SK-N-SH (cell line): ENCODE measurements at regions not wholly inside any gene's neighbourhood (a gene's known extent, or its start where the extent isn't known, plus 50 kb on each side); places are given as distances from the start of the nearest gene placed in this dataset.

Source experiments
- CTCF ChIA-PET: fragments of 300-600, 350-600 bp; formaldehyde crosslinking; extraction: SDS; loops from one replicate; lab custom pipeline; 2021; lab: Yijun Ruan, JAX
- POLR2A ChIA-PET: fragments of 350-600 bp; sonication (Branson Sonifier 250); formaldehyde crosslinking; extraction: SDS; loops from one replicate; lab custom pipeline; 2020; ENCODE audit warnings: antibody characterized with exemption, inconsistent platforms; lab: Yijun Ruan, JAX
- DNase-seq: peaks from one replicate; pipeline ENCODE4 v3.0.0; 2012
- H2AFZ ChIP-seq: fragments of 200-600 bp; sonication (generic); 2 replicates; pipeline ENCODE4 v1.8.1; 2016; ENCODE audit warnings: antibody characterized with exemption, mild to moderate bottlenecking, low read depth
- H3F3A ChIP-seq: fragments of 200-600 bp; sonication (generic); replicated peaks from 2 replicates; pipeline ENCODE3; 2016; ENCODE audit warnings: antibody characterized with exemption, mild to moderate bottlenecking; ENCODE audit not compliant: insufficient read depth
- H3K27ac ChIP-seq, 2 experiments: fragments of 200-500 bp in 1 of 2; fragments of 200-600 bp in 1 of 2; sonication (Bioruptor generic) in 1 of 2; sonication (generic), shearing (Covaris generic) in 1 of 2; 2 replicates each; pipeline versions ENCODE4 v1.5.1 to v1.6.1; 2014 to 2016; ENCODE audit warnings: low read depth in 2 of 2, inconsistent platforms in 1 of 2, low read length in 1 of 2, mild to moderate bottlenecking in 1 of 2, mixed read lengths in 1 of 2
- H3K27me3 ChIP-seq: fragments of 200-600 bp; sonication (generic), shearing (Covaris generic); 2 replicates; pipeline ENCODE4 v1.6.1; 2016; ENCODE audit warnings: mixed run types; ENCODE audit not compliant: insufficient read depth
- H3K36me3 ChIP-seq, 2 experiments: fragments of 200-500 bp in 1 of 2; fragments of 200-600 bp in 1 of 2; sonication (Bioruptor generic) in 1 of 2; sonication (generic) in 1 of 2; replicated peaks in 1 of 2; 2 replicates each; pipeline versions ENCODE3 to v1.5.1; 2014 to 2016; ENCODE audit warnings: low read length in 1 of 2, mild to moderate bottlenecking in 1 of 2; ENCODE audit not compliant: insufficient read depth in 2 of 2, control insufficient read depth in 1 of 2
- H3K4me1 ChIP-seq, 2 experiments: fragments of 200-500 bp in 1 of 2; fragments of 200-600 bp in 1 of 2; sonication (Bioruptor generic) in 1 of 2; sonication (generic), shearing (Covaris generic) in 1 of 2; 2 replicates each; pipeline versions ENCODE4 v1.5.1 to v1.6.1; 2014 to 2016; ENCODE audit warnings: low read depth in 1 of 2, low read length in 1 of 2, mixed run types in 1 of 2; ENCODE audit not compliant: insufficient read depth in 2 of 2, control insufficient read depth in 1 of 2
- H3K4me2 ChIP-seq: fragments of 200-600 bp; sonication (generic), shearing (Covaris generic); 2 replicates; pipeline ENCODE4 v1.6.1; 2017; ENCODE audit warnings: mixed run types
- H3K4me3 ChIP-seq, 2 experiments: fragments of 200-500 bp in 1 of 2; fragments of 200-600 bp in 1 of 2; sonication (Bioruptor generic) in 1 of 2; sonication (generic), shearing (Covaris generic) in 1 of 2; 2 replicates each; pipeline versions ENCODE4 v1.5.1 to v1.8.1; 2014 to 2016; ENCODE audit warnings: low read depth in 2 of 2, inconsistent platforms in 1 of 2, low read length in 1 of 2, mild to moderate bottlenecking in 1 of 2, mixed read lengths in 1 of 2, moderate library complexity in 1 of 2
- H3K79me2 ChIP-seq: fragments of 200-600 bp; sonication (generic); 2 replicates; pipeline ENCODE4 v1.8.1; 2017; ENCODE audit warnings: mild to moderate bottlenecking; ENCODE audit not compliant: insufficient read depth
- H3K9ac ChIP-seq: fragments of 200-600 bp; sonication (generic); 2 replicates; pipeline ENCODE4 v1.6.1; 2017; ENCODE audit warnings: mixed run types
- H3K9me2 ChIP-seq: fragments of 200-600 bp; sonication (generic); 2 replicates; pipeline ENCODE4 v1.6.1; 2017; ENCODE audit warnings: mixed run types
- H3K9me3 ChIP-seq: fragments of 200-600 bp; sonication (generic); 2 replicates; pipeline ENCODE4 v1.6.1; 2017; ENCODE audit warnings: mixed run types, mild to moderate bottlenecking, moderate library complexity
- H4K20me1 ChIP-seq: fragments of 200-600 bp; sonication (generic); 2 replicates; pipeline ENCODE4 v1.6.1; 2017; ENCODE audit warnings: mild to moderate bottlenecking, mixed run types; ENCODE audit not compliant: insufficient read depth
- CHD2 ChIP-seq: fragments of 150-350 bp; IDR thresholded peaks from 2 replicates; pipeline ENCODE4 v1.6.1; 2018; ENCODE audit warnings: low read length; ENCODE audit not compliant: partially characterized antibody
- ELF1 ChIP-seq: IDR thresholded peaks from 2 replicates; pipeline ENCODE4 v1.4.0; 2012
- EP300 ChIP-seq, 2 experiments: IDR thresholded peaks; 2 replicates each; pipeline versions ENCODE4 v1.4.0 to v1.6.1; 2012; ENCODE audit warnings: borderline replicate concordance in 1 of 2, low read depth in 1 of 2, low read length in 1 of 2
- EZH2phosphoT487 ChIP-seq: fragments of 200-600 bp; sonication (generic); IDR thresholded peaks from 2 replicates; pipeline ENCODE4 v1.6.1; 2017; ENCODE audit warnings: low read depth, mixed run types, mild to moderate bottlenecking, antibody characterized with exemption, moderate library complexity, borderline replicate concordance
- FOSL2 ChIP-seq: IDR thresholded peaks from 2 replicates; pipeline ENCODE4 v1.4.0; 2012; ENCODE audit warnings: low read depth, mild to moderate bottlenecking, moderate library complexity, borderline replicate concordance
- GABPA ChIP-seq: IDR thresholded peaks from 2 replicates; pipeline ENCODE4 v1.4.0; 2012; ENCODE audit warnings: low read depth, mild to moderate bottlenecking
- JUND ChIP-seq: IDR thresholded peaks from 2 replicates; pipeline ENCODE4 v1.4.0; 2012
- MXI1 ChIP-seq: IDR thresholded peaks from 2 replicates; pipeline ENCODE4 v1.6.1; 2012; ENCODE audit warnings: mild to moderate bottlenecking, low read depth, low read length, improper control_type of control experiment
- NFIC ChIP-seq: IDR thresholded peaks from 2 replicates; pipeline ENCODE4 v1.4.0; 2012; ENCODE audit warnings: borderline replicate concordance
- NRF1 ChIP-seq: IDR thresholded peaks from 2 replicates; pipeline ENCODE4 v1.6.1; 2012; ENCODE audit warnings: low read depth, mild to moderate bottlenecking, low read length
- POLR2AphosphoS5 ChIP-seq: IDR thresholded peaks from 2 replicates; pipeline ENCODE4 v1.6.1; 2012; ENCODE audit warnings: low read depth, low read length
- REST ChIP-seq: IDR thresholded peaks from 2 replicates; pipeline ENCODE4 v1.6.1; 2012; ENCODE audit warnings: mild to moderate bottlenecking, low read depth, low read length, moderate library complexity
- RFX5 ChIP-seq: IDR thresholded peaks from 2 replicates; pipeline ENCODE4 v1.6.1; 2012; ENCODE audit warnings: mild to moderate bottlenecking, improper control_type of control experiment, low read length
- RXRA ChIP-seq: IDR thresholded peaks from 2 replicates; pipeline ENCODE4 v1.4.0; 2012; ENCODE audit warnings: low read depth, mild to moderate bottlenecking, borderline replicate concordance
- TCF12 ChIP-seq: IDR thresholded peaks from 2 replicates; pipeline ENCODE4 v1.4.0; 2012
- TEAD4 ChIP-seq: IDR thresholded peaks from 2 replicates; pipeline ENCODE4 v1.4.0; 2012; ENCODE audit warnings: mild to moderate bottlenecking, borderline replicate concordance; ENCODE audit not compliant: insufficient read depth
- YY1 ChIP-seq: IDR thresholded peaks from 2 replicates; pipeline ENCODE4 v1.4.0; 2012; ENCODE audit warnings: low read depth, mild to moderate bottlenecking
- WGBS: methylation state at CpG from one replicate; pipeline ENCODE4 v1.1.6; 2017; ENCODE audit warnings: low lambda C conversion rate; 5-methylcytosine and 5-hydroxymethylcytosine counted together
- TF ChIP-seq, protein P1 (sequence below): IDR thresholded peaks from 2 replicates; pipeline ENCODE4 v1.4.0; 2012; ENCODE audit warnings: low read depth, borderline replicate concordance
- TF ChIP-seq, protein P2 (sequence below): fragments of 150-350 bp; IDR thresholded peaks from 2 replicates; pipeline ENCODE4 v1.6.1; 2017; ENCODE audit warnings: antibody characterized with exemption, low read length, low read depth, borderline replicate concordance
- TF ChIP-seq, protein P3 (sequence below): IDR thresholded peaks from 2 replicates; pipeline ENCODE4; 2012
- TF ChIP-seq, protein P4 (sequence below): fragments of 150-350 bp; IDR thresholded peaks from 2 replicates; pipeline ENCODE4 v1.6.1; 2016; ENCODE audit warnings: mild to moderate bottlenecking, low read depth, low read length

DNA sequence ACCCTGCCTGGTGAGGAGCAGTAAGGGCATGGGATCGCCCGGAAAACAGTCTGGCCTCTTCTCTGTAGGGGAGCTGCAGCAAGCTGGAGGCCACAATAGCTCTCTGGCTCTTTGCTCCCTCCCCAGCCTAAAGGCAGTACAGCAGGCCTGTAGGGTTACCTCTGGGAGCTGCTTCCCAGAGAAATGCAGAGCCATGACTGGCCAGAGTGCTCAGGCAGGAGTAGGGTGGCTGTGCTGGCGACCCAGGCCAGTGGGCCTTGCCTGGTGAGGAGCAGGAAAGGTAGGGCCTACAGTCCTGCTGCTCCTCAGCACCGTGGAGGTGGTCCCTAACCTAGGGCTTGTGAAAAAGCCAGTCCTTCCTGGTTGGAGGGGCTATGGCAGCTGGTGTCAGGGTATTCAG lies 129.9 kb upstream of the CHD6 start:
- no peak overlapping the region for H3K4me3 ChIP-seq
- CTCF ChIA-PET: interaction anchor here (1.0 to 6.7 kb wide), 6 partner anchors 9 to 783 kb away, joined by 3 to 44 read pairs (median 5); no protein-coding TSS in a partner anchor

DNA sequence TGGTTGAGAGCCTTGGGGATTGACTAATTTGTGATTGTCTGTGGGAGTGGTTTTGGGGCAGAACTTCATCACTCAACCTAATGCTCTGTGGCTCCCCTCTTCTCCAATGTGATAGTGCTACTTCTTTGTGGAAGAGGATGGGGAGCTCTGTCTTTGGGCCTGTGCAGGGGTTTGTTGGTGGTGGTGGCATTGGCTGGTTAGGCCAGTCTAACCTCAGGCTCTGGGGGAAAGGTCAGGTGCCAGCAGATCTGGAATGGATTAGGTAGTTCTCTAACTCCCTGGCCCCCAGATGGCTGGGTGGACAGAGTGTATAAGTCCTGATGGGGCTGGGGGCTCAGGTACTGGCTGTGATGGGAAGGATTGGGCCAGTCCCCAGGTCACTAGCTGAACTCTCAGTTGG lies 129.0 kb upstream of the CHD6 start:
- TF ChIP-seq POLR2AphosphoS5: no peak
- TF ChIP-seq GABPA: no peak
- no peak for TF ChIP-seq CHD2
- no peak for TF ChIP-seq ELF1
- TF ChIP-seq, protein P1, sequence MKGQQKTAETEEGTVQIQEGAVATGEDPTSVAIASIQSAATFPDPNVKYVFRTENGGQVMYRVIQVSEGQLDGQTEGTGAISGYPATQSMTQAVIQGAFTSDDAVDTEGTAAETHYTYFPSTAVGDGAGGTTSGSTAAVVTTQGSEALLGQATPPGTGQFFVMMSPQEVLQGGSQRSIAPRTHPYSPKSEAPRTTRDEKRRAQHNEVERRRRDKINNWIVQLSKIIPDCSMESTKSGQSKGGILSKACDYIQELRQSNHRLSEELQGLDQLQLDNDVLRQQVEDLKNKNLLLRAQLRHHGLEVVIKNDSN: no peak
- no peak for TF ChIP-seq EZH2phosphoT487
- TF ChIP-seq, protein P2, sequence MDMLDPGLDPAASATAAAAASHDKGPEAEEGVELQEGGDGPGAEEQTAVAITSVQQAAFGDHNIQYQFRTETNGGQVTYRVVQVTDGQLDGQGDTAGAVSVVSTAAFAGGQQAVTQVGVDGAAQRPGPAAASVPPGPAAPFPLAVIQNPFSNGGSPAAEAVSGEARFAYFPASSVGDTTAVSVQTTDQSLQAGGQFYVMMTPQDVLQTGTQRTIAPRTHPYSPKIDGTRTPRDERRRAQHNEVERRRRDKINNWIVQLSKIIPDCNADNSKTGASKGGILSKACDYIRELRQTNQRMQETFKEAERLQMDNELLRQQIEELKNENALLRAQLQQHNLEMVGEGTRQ: no peak
- no peak for TF ChIP-seq NFIC
- no peak for TF ChIP-seq MXI1
- TF ChIP-seq FOSL2: no peak
- no peak for TF ChIP-seq YY1
- TF ChIP-seq REST: no peak
- TF ChIP-seq, protein P3, sequence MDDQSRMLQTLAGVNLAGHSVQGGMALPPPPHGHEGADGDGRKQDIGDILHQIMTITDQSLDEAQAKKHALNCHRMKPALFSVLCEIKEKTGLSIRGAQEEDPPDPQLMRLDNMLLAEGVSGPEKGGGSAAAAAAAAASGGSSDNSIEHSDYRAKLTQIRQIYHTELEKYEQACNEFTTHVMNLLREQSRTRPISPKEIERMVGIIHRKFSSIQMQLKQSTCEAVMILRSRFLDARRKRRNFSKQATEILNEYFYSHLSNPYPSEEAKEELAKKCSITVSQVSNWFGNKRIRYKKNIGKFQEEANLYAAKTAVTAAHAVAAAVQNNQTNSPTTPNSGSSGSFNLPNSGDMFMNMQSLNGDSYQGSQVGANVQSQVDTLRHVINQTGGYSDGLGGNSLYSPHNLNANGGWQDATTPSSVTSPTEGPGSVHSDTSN: no peak
- no peak for TF ChIP-seq RFX5
- TF ChIP-seq RXRA: no peak
- TF ChIP-seq NRF1: no peak
- no peak for TF ChIP-seq JUND
- no peak for TF ChIP-seq TEAD4
- TF ChIP-seq, all 33 proteins: peak for 0
- Histone ChIP-seq H2AFZ (no peak overlapping the region), H3K9me3 (no peaks in the 10 kb centered on the region), H3K4me1 (peaks cover 0 to 26% of the 10 kb centered on the region in 2 experiments; a peak in 1 of 4 replicates), H3K36me3 (no peaks in the 10 kb centered on the region), H3K9me2 (no peaks in the 10 kb centered on the region), H3K27ac (no peak overlapping the region), H3K9ac (no peak overlapping the region), H4K20me1 (no peaks in the 10 kb centered on the region), H3K79me2 (no peaks in the 10 kb centered on the region), H3F3A (no peaks in the 10 kb centered on the region), H3K27me3 (no peaks in the 10 kb centered on the region), H3K4me2 (no peak overlapping the region), H3K4me3 (no peak overlapping the region)
- DNase-seq: no peak
- ChIA-PET CTCF (interaction anchor here (1.0 to 6.7 kb wide), 3 partner anchors 9 to 13 kb away, joined by 3 to 44 read pairs (median 30); no protein-coding TSS in a partner anchor), POLR2A (no interaction called here)

More for the DNA sequence above, 129.9 kb upstream of the CHD6 start:
- H4K20me1 ChIP-seq: no peaks in the 10 kb centered on the region
- H3K27me3 ChIP-seq: no peaks in the 10 kb centered on the region
- no peak for DNase-seq
- no peak for TF ChIP-seq NRF1
- no peak for TF ChIP-seq EZH2phosphoT487
- TF ChIP-seq, protein P4, sequence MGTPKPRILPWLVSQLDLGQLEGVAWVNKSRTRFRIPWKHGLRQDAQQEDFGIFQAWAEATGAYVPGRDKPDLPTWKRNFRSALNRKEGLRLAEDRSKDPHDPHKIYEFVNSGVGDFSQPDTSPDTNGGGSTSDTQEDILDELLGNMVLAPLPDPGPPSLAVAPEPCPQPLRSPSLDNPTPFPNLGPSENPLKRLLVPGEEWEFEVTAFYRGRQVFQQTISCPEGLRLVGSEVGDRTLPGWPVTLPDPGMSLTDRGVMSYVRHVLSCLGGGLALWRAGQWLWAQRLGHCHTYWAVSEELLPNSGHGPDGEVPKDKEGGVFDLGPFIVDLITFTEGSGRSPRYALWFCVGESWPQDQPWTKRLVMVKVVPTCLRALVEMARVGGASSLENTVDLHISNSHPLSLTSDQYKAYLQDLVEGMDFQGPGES: no peak
- no peak for TF ChIP-seq EP300 (IDR thresholded peaks at IDR 0.05; ENCODE audit: borderline replicate concordance in 1 of 2, low read depth in 1 of 2, low read length in 1 of 2)
- TF ChIP-seq TCF12: no peak
- H3K27ac ChIP-seq: no peak overlapping the region
- 5% methylated on average over 3 of the region's 4 CpGs for whole genome bisulfite sequencing
- no peak overlapping the region for H3K4me2 ChIP-seq
- H3K4me1 ChIP-seq: peaks cover 0 to 26% of the 10 kb centered on the region in 2 experiments; a peak in 1 of 4 replicates
- H2AFZ ChIP-seq: no peak overlapping the region
- H3F3A ChIP-seq: no peaks in the 10 kb centered on the region
- H3K9me2 ChIP-seq: no peaks in the 10 kb centered on the region
- H3K79me2 ChIP-seq: no peaks in the 10 kb centered on the region
- POLR2A ChIA-PET: no interaction called here
- no peak overlapping the region for H3K9ac ChIP-seq
- H3K9me3 ChIP-seq: no peaks in the 10 kb centered on the region
- no peaks in the 10 kb centered on the region for H3K36me3 ChIP-seq
